Activated CD4-positive, alpha-beta T cell treated with anti-CD3 and anti-CD28 coated beads for 36 hours (primary cell): ENCODE measurements at regions not wholly inside any gene's neighbourhood (a gene's known extent, or its start where the extent isn't known, plus 50 kb on each side); places are given as distances from the start of the nearest gene placed in this dataset.
"Not testable (repeated sequence)": the region's sequence is repeated elsewhere in the genome, so short reads cannot be mapped to it uniquely, and the experiment has no call there.

Source experiments
- ATAC-seq: fragments of 200-7000 bp; cut with Tn5 transposase; one replicate; pipeline ENCODE4 v1.10.0; 2021; ENCODE audit warnings: mild to moderate bottlenecking, moderate library complexity
- CTCF ChIA-PET: fragments of 350-600 bp; sonication (Branson Sonifier 250); formaldehyde crosslinking; loops from one replicate; lab custom pipeline; 2021; ENCODE audit warnings: antibody characterized with exemption; lab: Charles Lee
- POLR2A ChIA-PET: fragments of 350-600 bp; sonication (Branson Sonifier 250); formaldehyde crosslinking; loops from one replicate; lab custom pipeline; 2021; ENCODE audit warnings: antibody characterized with exemption, inconsistent platforms; lab: Charles Lee
- DNase-seq: peaks from one replicate; pipeline ENCODE4 v3.0.0-alpha.2; 2020
- H3K27ac Mint-ChIP-seq: one replicate; pipeline ENCODE4 v1.8.0; 2021; ENCODE audit warnings: mixed read lengths
- H3K27me3 Mint-ChIP-seq: one replicate; pipeline ENCODE4 v1.8.0; 2021; ENCODE audit warnings: mixed read lengths
- H3K36me3 Mint-ChIP-seq: one replicate; pipeline ENCODE4 v1.8.0; 2021; ENCODE audit warnings: low read depth, mixed read lengths
- H3K4me1 Mint-ChIP-seq: one replicate; pipeline ENCODE4 v1.8.0; 2021; ENCODE audit warnings: mixed read lengths
- H3K4me3 Mint-ChIP-seq: one replicate; pipeline ENCODE4 v1.8.0; 2021; ENCODE audit warnings: mild to moderate bottlenecking, moderate library complexity, mixed read lengths
- H3K9me3 Mint-ChIP-seq: one replicate; pipeline ENCODE4 v1.8.0; 2021; ENCODE audit warnings: low read depth, mixed read lengths
- intact Hi-C, 2 experiments: fragments of 100-400 bp; cut with DNase I in 1 of 2; cut with micrococcal nuclease in 1 of 2; formaldehyde crosslinking; loops; one replicate each; pipeline versions ENCODE4 v1.14.2 to v1.15.1; 2022 to 2024; cut with DNase I, micrococcal nuclease

DNA sequence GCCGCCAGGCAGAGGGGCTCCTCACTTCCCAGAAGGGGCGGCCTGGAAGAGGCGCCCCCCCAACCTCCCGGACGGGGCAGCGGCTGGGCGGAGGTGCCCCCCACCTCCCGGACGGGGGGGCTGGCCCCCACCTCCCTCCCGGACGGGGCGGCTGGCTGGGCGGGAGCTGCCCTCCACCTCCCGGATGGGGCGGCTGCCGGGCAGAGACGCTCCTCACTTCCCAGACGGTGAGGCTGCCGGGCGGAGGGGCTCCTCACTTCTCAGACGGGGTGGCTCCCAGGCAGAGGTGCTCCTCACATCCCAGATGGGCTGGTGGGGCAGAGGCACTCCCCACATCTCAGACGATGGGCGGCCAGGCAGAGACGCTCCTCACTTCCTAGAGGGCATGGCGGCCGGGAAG is 389.7 kb upstream of the EYS start:
- Mint-ChIP-seq H3K36me3 (no peaks in the 10 kb centered on the region), H3K4me1 (no peaks in the 10 kb centered on the region)
- POLR2A ChIA-PET = no interaction called here

DNA sequence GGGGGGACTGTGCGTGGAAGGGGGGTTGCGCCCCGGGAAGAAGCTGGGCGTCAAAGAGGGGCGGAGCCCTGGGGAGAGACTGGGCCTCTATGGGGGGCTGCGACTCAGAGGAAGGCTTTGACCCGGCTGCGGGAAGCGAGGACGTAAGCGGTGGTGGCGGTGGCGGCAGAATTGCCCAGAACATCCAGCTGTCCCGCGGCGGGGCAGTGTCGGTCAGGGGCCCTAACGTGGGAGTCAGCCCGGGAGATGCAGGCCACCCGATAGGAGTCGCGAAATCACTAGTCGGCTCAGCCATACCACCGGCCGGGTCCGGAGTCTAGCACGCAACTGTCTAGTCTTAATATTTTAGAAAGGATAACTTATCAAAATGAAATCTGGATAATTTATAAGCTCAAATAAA is 387.6 kb upstream of the EYS start:
- no peak overlapping the region for H3K27ac Mint-ChIP-seq
- H3K4me3 Mint-ChIP-seq = no peak overlapping the region
- DNase-seq (no peak), ATAC-seq (no peak)
- CTCF ChIA-PET = no interaction called here
- no peaks in the 10 kb centered on the region for H3K4me1 Mint-ChIP-seq
- POLR2A ChIA-PET = no interaction called here
- intact Hi-C loops = no loop called here
- no peaks in the 10 kb centered on the region for H3K27me3 Mint-ChIP-seq
- H3K36me3 Mint-ChIP-seq = no peaks in the 10 kb centered on the region
- H3K9me3 Mint-ChIP-seq = peaks cover 18% of the 10 kb centered on the region

More for the DNA sequence above, 389.7 kb upstream of the EYS start:
- CTCF ChIA-PET = no interaction called here
- no peak for DNase-seq
- H3K4me3 Mint-ChIP-seq = no peak overlapping the region
- no peak overlapping the region for H3K27ac Mint-ChIP-seq
- no peaks in the 10 kb centered on the region for H3K27me3 Mint-ChIP-seq
- intact Hi-C loops = no loop called here
- H3K9me3 Mint-ChIP-seq = peaks cover 23% of the 10 kb centered on the region
- no peak for ATAC-seq

DNA sequence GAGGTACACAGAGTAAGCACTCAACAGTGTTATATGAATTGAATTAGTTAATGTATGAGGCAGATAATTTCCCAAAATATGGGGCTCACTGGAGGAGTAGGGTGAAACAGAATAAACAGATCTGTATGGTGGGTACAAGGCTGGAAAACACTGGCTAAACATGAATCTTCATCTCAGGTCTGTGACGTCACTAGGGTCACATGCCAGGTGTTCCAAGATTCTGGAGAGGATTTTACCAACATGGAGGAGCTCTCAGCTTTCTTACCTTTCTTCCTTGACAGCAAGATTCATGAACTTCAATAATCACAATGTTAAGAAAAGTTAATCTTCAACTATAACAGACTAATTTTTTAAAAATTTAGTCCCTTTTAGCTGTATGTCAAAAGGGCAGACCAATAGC is 385.3 kb upstream of the EYS start:
- H3K9me3 Mint-ChIP-seq, H3K27me3 Mint-ChIP-seq, H3K27ac Mint-ChIP-seq, H3K4me1 Mint-ChIP-seq, H3K4me3 Mint-ChIP-seq, DNase-seq, intact Hi-C loops, CTCF ChIA-PET, H3K36me3 Mint-ChIP-seq, ATAC-seq: not testable (repeated sequence)
- POLR2A ChIA-PET = interaction anchor here (0.6 kb wide), 1 partner anchor 72 kb away, joined by 4 read pairs; no protein-coding TSS in a partner anchor

DNA sequence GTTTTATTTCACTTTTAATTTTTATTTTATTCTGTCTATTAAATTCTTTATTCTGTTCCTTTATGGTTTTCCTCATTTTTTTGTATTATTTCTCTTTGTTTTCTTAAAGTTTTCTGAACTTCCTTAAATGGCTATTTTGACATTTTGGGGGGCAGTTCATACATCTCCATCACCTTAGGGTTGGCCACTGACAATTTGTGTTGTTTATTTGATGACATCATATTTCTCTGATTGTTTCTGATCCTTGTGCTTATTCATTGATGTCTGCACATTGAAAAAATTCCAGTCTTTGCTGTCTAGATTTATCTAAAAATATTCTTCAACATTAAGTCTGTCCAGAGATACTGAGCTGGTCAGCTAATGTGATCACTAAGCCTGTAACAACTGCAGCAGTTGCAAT is 379.5 kb upstream of the EYS start:
- intact Hi-C loops = no loop called here
- ATAC-seq (no peak), DNase-seq (no peak)
- POLR2A ChIA-PET = no interaction called here
- no peaks in the 10 kb centered on the region for H3K4me1 Mint-ChIP-seq
- no peak overlapping the region for H3K27ac Mint-ChIP-seq
- no peaks in the 10 kb centered on the region for H3K27me3 Mint-ChIP-seq
- no peak overlapping the region for H3K4me3 Mint-ChIP-seq
- H3K36me3 Mint-ChIP-seq = no peaks in the 10 kb centered on the region
- CTCF ChIA-PET = no interaction called here
- H3K9me3 Mint-ChIP-seq = peaks cover 32% of the 10 kb centered on the region

DNA sequence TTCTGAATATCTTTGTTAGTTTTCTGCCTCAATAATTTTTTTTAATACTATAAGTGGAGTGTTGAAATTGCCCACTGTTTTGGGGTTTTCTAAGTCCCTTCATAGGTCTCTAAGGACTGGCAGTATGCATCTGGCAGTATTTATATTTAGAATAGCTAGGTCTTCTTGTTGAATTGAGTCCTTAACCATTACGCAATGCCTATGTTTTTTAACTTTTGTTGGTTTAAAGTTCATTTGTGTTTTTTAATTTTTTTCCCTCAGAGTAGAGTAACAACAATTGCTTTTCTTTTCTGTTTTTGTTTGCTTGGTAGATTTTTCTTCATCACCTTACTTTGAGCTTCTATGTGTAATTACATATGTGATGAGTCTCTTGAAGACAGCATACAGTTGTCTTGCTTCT is 375.9 kb upstream of the EYS start:
- ChIA-PET POLR2A (no interaction called here), CTCF (no interaction called here)
- intact Hi-C loops = no loop called here
- H3K36me3 Mint-ChIP-seq = no peaks in the 10 kb centered on the region
- ATAC-seq = no peak
- H3K27ac Mint-ChIP-seq = no peak overlapping the region
- no peaks in the 10 kb centered on the region for H3K4me1 Mint-ChIP-seq
- DNase-seq = no peak
- H3K27me3 Mint-ChIP-seq = no peaks in the 10 kb centered on the region
- no peak overlapping the region for H3K4me3 Mint-ChIP-seq
- peaks cover 36% of the 10 kb centered on the region for H3K9me3 Mint-ChIP-seq

DNA sequence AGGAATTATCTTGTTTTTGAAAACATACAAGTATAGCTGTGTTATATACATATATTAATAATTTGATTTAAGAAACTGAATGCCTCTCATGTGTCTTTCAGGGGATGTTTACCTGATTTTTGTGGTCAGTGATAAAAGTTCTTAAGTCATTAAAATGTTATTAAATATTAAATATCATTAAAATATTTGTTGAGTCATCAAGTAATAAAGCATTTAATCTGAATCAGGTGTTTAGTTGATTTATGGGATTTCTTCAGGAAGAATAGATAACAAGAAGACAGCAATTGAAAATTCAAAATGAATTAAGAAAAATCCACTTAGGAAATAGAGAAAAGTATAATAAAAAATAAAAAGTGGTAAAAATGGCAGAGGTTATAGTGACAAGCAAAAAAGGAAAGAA is 361.9 kb upstream of the EYS start:
- ChIA-PET CTCF (no interaction called here), POLR2A (no interaction called here)
- peaks cover 16% of the 10 kb centered on the region for H3K9me3 Mint-ChIP-seq
- no peak overlapping the region for H3K4me3 Mint-ChIP-seq
- H3K27ac Mint-ChIP-seq = no peak overlapping the region
- DNase-seq = no peak
- no peaks in the 10 kb centered on the region for H3K27me3 Mint-ChIP-seq
- H3K36me3 Mint-ChIP-seq = no peaks in the 10 kb centered on the region
- no peaks in the 10 kb centered on the region for H3K4me1 Mint-ChIP-seq
- intact Hi-C loops = no loop called here
- ATAC-seq = no peak

DNA sequence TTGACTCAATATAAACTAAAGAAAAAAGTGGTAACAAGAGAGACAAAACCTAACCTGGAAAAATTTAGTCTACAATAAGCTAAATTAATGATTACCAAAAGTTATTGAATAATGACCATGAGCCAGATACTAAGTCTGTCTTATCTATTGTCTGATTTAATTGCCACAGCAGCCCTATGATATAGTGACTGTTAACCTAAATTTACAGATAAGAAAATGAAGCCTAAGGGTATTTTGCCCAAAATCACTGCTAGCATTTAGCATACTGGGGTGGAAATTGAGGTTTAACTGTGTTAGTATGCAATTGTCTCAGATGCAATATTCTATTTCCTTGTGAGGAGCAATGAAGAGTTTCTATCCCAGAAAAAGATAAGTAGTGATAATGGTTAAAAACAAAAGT is 361.0 kb upstream of the EYS start:
- ChIA-PET CTCF (no interaction called here), POLR2A (no interaction called here)
- intact Hi-C loops = no loop called here
- Mint-ChIP-seq H3K4me1 (no peaks in the 10 kb centered on the region), H3K4me3 (no peak overlapping the region), H3K27me3 (no peaks in the 10 kb centered on the region), H3K36me3 (no peaks in the 10 kb centered on the region), H3K9me3 (peaks cover 15% of the 10 kb centered on the region), H3K27ac (no peak overlapping the region)
- ATAC-seq (no peak), DNase-seq (no peak)

DNA sequence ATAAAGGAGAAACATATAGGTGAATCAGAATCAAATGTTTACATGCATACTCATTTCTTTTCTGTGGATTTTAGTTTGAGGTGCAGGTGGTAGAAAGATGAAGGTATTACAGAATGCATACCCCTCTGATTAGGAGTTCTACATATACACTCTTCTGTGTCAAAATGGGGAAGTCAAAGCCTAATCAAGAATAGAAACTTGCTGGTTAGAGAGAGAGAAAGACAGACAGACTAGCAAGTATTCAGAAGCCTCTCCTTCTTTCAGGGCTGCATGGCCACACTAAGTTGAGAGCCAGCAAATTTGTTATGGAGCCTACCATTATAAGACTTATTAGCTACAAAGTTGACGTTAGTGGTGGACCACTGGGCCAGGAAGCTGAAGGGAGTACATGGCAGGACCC is 358.3 kb upstream of the EYS start:
- intact Hi-C loops = no loop called here
- no peak overlapping the region for H3K27ac Mint-ChIP-seq
- H3K4me3 Mint-ChIP-seq = no peak overlapping the region
- H3K4me1 Mint-ChIP-seq = no peaks in the 10 kb centered on the region
- ChIA-PET CTCF (no interaction called here), POLR2A (no interaction called here)
- no peak for ATAC-seq
- no peaks in the 10 kb centered on the region for H3K27me3 Mint-ChIP-seq
- no peak for DNase-seq
- H3K9me3 Mint-ChIP-seq = peaks cover 11% of the 10 kb centered on the region
- no peaks in the 10 kb centered on the region for H3K36me3 Mint-ChIP-seq

DNA sequence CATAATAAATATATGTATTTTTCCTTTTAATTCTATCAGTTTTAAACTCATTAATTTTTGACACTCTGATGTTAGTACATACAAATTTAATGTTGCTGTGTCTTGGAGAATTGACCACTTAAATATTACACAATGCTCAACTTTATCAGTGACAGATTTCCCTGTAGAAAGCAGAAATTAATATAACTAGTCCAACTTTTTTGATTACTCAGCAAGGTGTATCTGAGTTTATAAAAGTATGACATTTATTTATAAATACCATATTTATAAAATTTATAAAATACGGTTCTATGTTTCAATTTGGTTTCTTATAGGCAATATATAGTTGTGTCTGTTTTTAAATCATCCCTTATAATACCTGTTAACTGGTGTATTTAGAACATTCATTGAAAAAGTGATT is 350.0 kb upstream of the EYS start:
- H3K4me3 Mint-ChIP-seq = no peak overlapping the region
- H3K9me3 Mint-ChIP-seq = peaks cover 7% of the 10 kb centered on the region
- POLR2A ChIA-PET = no interaction called here
- DNase-seq (no peak), ATAC-seq (no peak)
- H3K4me1 Mint-ChIP-seq = no peaks in the 10 kb centered on the region
- H3K27me3 Mint-ChIP-seq = no peaks in the 10 kb centered on the region
- intact Hi-C loops = no loop called here
- no peak overlapping the region for H3K27ac Mint-ChIP-seq
- H3K36me3 Mint-ChIP-seq = no peaks in the 10 kb centered on the region
- CTCF ChIA-PET = no interaction called here

DNA sequence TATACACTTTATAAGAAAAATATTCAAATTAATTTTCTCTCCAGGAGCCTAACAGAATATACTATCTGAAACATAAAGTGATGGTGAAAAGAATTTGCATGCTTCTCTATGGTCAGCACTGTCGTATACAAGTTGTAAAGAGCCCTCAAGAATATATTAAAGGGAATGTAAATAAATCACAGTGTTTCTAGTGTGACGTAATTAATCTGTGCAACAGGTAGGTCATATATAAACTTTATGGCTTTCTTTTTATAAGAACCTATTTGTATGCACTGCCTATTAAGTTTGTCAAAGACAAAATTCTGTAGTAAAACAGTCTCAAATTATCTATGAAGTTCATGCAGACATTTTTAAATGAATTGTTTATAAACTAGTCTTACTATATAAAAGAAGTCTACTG is 347.9 kb upstream of the EYS start:
- no peak for ATAC-seq
- Mint-ChIP-seq H3K27ac (no peak overlapping the region), H3K9me3 (peaks cover 7% of the 10 kb centered on the region), H3K36me3 (no peaks in the 10 kb centered on the region), H3K4me3 (no peak overlapping the region), H3K4me1 (no peaks in the 10 kb centered on the region), H3K27me3 (no peaks in the 10 kb centered on the region)
- intact Hi-C loops = no loop called here
- ChIA-PET POLR2A (no interaction called here), CTCF (no interaction called here)
- no peak for DNase-seq

DNA sequence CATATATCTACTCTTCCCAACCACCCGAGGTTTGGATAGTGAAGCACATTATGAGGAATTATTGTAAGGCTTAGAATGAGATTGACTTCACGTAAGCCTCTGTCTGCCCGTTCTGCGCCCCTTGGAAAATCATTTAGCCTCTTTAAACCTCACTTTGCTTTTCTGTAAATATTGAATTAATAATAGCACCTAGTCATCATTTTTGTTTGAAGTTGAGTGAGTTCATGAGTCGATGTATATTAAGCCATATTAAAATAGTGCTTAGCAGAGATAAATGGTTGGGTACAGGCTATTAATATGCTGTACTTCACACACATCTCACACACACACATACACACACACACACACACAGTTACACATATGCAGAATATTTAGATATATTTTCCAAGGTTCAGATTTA is 344.8 kb upstream of the EYS start:
- H3K4me1 Mint-ChIP-seq = no peaks in the 10 kb centered on the region
- no peaks in the 10 kb centered on the region for H3K36me3 Mint-ChIP-seq
- no peak overlapping the region for H3K4me3 Mint-ChIP-seq
- H3K9me3 Mint-ChIP-seq = peaks cover 2% of the 10 kb centered on the region
- DNase-seq (no peak), ATAC-seq (no peak)
- intact Hi-C loops = no loop called here
- CTCF ChIA-PET = no interaction called here
- H3K27ac Mint-ChIP-seq = no peak overlapping the region
- H3K27me3 Mint-ChIP-seq = no peaks in the 10 kb centered on the region
- POLR2A ChIA-PET = no interaction called here

DNA sequence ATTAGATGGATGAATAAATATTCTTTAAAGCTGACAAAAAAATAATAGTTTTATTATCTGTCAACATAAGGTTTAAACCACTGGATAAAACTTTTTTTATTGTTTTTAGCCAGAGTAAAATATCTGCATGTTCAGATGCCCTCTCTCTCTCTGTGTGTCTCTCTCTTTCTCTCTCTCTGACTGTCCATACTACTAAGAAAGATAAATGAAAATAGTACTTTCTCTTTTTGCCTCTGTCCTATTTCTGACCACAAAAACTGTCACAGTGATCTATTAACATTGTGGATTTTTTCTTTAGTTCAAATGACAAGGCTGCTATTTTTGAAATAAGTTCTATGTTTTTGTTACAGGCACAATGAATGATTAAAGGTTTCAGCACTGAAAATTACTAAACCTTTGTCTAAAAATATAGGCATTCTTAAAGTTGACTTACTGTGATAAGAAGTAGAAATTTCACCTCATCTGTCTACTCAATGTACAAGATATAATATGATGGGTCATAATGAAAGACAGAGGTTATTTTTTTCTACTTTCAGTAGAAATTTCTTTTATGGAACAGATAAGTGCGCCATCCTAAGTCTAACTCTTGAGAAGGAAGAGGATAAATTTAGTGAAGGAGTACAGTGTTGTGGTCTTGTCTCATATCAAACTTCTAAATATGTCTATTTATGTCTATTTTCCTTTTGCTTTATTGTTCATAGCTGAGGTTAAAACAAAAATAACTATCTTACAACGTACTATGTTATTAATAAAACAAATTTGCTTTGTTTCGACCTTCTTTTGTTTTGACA is 341.9 kb upstream of the EYS start:
- CTCF ChIA-PET = no interaction called here
- DNase-seq = no peak
- intact Hi-C loops = no loop called here

More for the DNA sequence above, 341.9 kb upstream of the EYS start:
- Mint-ChIP-seq H3K36me3 (no peaks in the 10 kb centered on the region), H3K4me1 (no peaks in the 10 kb centered on the region), H3K9me3 (peaks cover 8% of the 10 kb centered on the region), H3K27me3 (no peaks in the 10 kb centered on the region), H3K27ac (no peak overlapping the region), H3K4me3 (no peak overlapping the region)
- ATAC-seq = no peak
- POLR2A ChIA-PET = no interaction called here
